Neural cell (in vitro differentiated cells): ENCODE measurements at regions not wholly inside any gene's neighbourhood (a gene's known extent, or its start where the extent isn't known, plus 50 kb on each side); places are given as distances from the start of the nearest gene placed in this dataset.
"Not testable (repeated sequence)": the region's sequence is repeated elsewhere in the genome, so short reads cannot be mapped to it uniquely, and the experiment has no call there.

Source experiments
- H2AFZ ChIP-seq: fragments of 200-600, 300-800 bp; sonication (generic), shearing (Covaris generic); 2 replicates; pipeline ENCODE4 v1.6.0; 2014; ENCODE audit warnings: low read depth, mild to moderate bottlenecking, antibody characterized with exemption, low read length, moderate library complexity
- H3F3A ChIP-seq: fragments of 200-600 bp; shearing (Covaris generic); 2 replicates; pipeline ENCODE4 v1.6.1; 2016; ENCODE audit warnings: mild to moderate bottlenecking, moderate library complexity, mixed read lengths, antibody characterized with exemption, low read length; ENCODE audit not compliant: insufficient read depth, poor library complexity, severe bottlenecking
- H3K27ac ChIP-seq: fragments of 200-600, 300-800 bp; sonication (generic), shearing (Covaris generic); 2 replicates; pipeline ENCODE4 v1.5.1; 2014; ENCODE audit warnings: mild to moderate bottlenecking, low read length, moderate library complexity
- H3K27me3 ChIP-seq: fragments of 300-800, 200-600 bp; sonication (generic), shearing (Covaris generic); 2 replicates; pipeline ENCODE4 v1.6.0; 2014; ENCODE audit warnings: mild to moderate bottlenecking, low read depth, low read length, moderate library complexity; ENCODE audit not compliant: insufficient read depth
- H3K36me3 ChIP-seq: fragments of 300-800, 200-600 bp; sonication (generic), shearing (Covaris generic); 2 replicates; pipeline ENCODE4 v1.5.1; 2014; ENCODE audit warnings: mild to moderate bottlenecking, antibody characterized with exemption, low read length, moderate library complexity; ENCODE audit not compliant: insufficient read depth
- H3K4me2 ChIP-seq: fragments of 300-800, 200-600 bp; sonication (generic), shearing (Covaris generic); 2 replicates; pipeline ENCODE4 v1.6.0; 2014; ENCODE audit warnings: mild to moderate bottlenecking, low read length
- H3K4me3 ChIP-seq: fragments of 300-800, 200-600 bp; sonication (generic), shearing (Covaris generic); 2 replicates; pipeline ENCODE4 v1.5.1; 2014; ENCODE audit warnings: mild to moderate bottlenecking, low read length, moderate library complexity
- H3K79me2 ChIP-seq: fragments of 200-600 bp; shearing (Covaris generic); replicated peaks from 2 replicates; pipeline ENCODE4 v1.6.0; 2014; ENCODE audit warnings: mild to moderate bottlenecking, low read length, moderate library complexity; ENCODE audit not compliant: insufficient read depth
- H3K9ac ChIP-seq: fragments of 300-800, 200-600 bp; sonication (generic), shearing (Covaris generic); 2 replicates; pipeline ENCODE4 v1.6.1; 2016; ENCODE audit warnings: mild to moderate bottlenecking, low read length, mixed read lengths
- H3K9me2 ChIP-seq: fragments of 200-600 bp; shearing (Covaris generic); 2 replicates; pipeline ENCODE4 v1.6.1; 2016; ENCODE audit warnings: mild to moderate bottlenecking, low read length, mixed read lengths; ENCODE audit not compliant: insufficient read depth
- H3K9me3 ChIP-seq: fragments of 200-600, 300-800 bp; sonication (generic), shearing (Covaris generic); 2 replicates; pipeline ENCODE4 v1.6.1; 2016; ENCODE audit warnings: mild to moderate bottlenecking, mixed run types, low read length, moderate library complexity, mixed read lengths
- H4K20me1 ChIP-seq: fragments of 200-600 bp; shearing (Covaris generic); 2 replicates; pipeline ENCODE4 v1.6.1; 2016; ENCODE audit warnings: mild to moderate bottlenecking, mixed run types; ENCODE audit not compliant: insufficient read depth
- CTCF ChIP-seq: fragments of 450-650 bp; IDR thresholded peaks from 2 replicates; pipeline ENCODE4 v1.5.1; 2014; ENCODE audit warnings: antibody characterized with exemption, mild to moderate bottlenecking, moderate library complexity; ENCODE audit not compliant: poor library complexity, severe bottlenecking
- EP300 ChIP-seq: fragments of 450-650 bp; conservative IDR thresholded peaks from 2 replicates; pipeline ENCODE4 v1.6.1; 2014; ENCODE audit warnings: antibody characterized with exemption, mild to moderate bottlenecking, moderate library complexity; ENCODE audit not compliant: poor library complexity, severe bottlenecking
- EZH2 ChIP-seq: fragments of 200-600, 300-800 bp; shearing (Covaris generic), sonication (generic); IDR thresholded peaks from 2 replicates; pipeline ENCODE4 v1.6.1; 2014; ENCODE audit warnings: antibody characterized with exemption, low read length, borderline replicate concordance, mild to moderate bottlenecking; ENCODE audit not compliant: insufficient read depth, poor library complexity, severe bottlenecking
- MXI1 ChIP-seq: fragments of 450-650 bp; conservative IDR thresholded peaks from 2 replicates; pipeline ENCODE4 v1.6.1; 2014; ENCODE audit warnings: antibody characterized with exemption, mild to moderate bottlenecking; ENCODE audit not compliant: poor library complexity, severe bottlenecking
- POLR2AphosphoS5 ChIP-seq: IDR thresholded peaks from 2 replicates; pipeline ENCODE4 v1.6.1; 2012
- RAD21 ChIP-seq: fragments of 450-650 bp; conservative IDR thresholded peaks from 2 replicates; pipeline ENCODE4 v1.6.1; 2014; ENCODE audit warnings: antibody characterized with exemption, mild to moderate bottlenecking, moderate library complexity
- REST ChIP-seq: IDR thresholded peaks from 2 replicates; pipeline ENCODE4 v1.6.1; 2012; ENCODE audit warnings: borderline replicate concordance
- SMC3 ChIP-seq: fragments of 450-650 bp; conservative IDR thresholded peaks from 2 replicates; pipeline ENCODE4 v1.6.1; 2014; ENCODE audit warnings: antibody characterized with exemption, mild to moderate bottlenecking, moderate library complexity; ENCODE audit not compliant: poor library complexity
- TAF1 ChIP-seq: IDR thresholded peaks from 2 replicates; pipeline ENCODE4 v1.6.1; 2012; ENCODE audit warnings: low read depth

GRCh38 chr18:47696870-47697269, 233.6 kb downstream of the SMAD2 start:
- Histone ChIP-seq H4K20me1 (no peaks in the 10 kb centered on the region), H3K27me3 (no peaks in the 10 kb centered on the region), H3K9me3 (no peaks in the 10 kb centered on the region), H3K4me3 (no peak overlapping the region), H3K9me2 (no peaks in the 10 kb centered on the region), H3K4me2 (no peak overlapping the region), H3K9ac (no peak overlapping the region), H3K36me3 (no peaks in the 10 kb centered on the region), H3K79me2 (no peaks in the 10 kb centered on the region), H2AFZ (no peak overlapping the region), H3F3A (no peaks in the 10 kb centered on the region), H3K27ac (no peak overlapping the region)
- TF ChIP-seq REST, result no peak
- TF ChIP-seq CTCF, result no peak
- no peak for TF ChIP-seq TAF1
- no peak for TF ChIP-seq MXI1
- TF ChIP-seq EP300, result no peak
- no peak for TF ChIP-seq EZH2
- no peak for TF ChIP-seq POLR2AphosphoS5
- TF ChIP-seq SMC3, result no peak
- no peak for TF ChIP-seq RAD21

GRCh38 chr18:47691611-47692010, 238.8 kb downstream of the SMAD2 start:
- H3K9ac ChIP-seq, result no peak overlapping the region
- H3K4me3 ChIP-seq, result no peak overlapping the region
- no peak overlapping the region for H2AFZ ChIP-seq
- no peak overlapping the region for H3K4me2 ChIP-seq
- no peaks in the 10 kb centered on the region for H3K9me3 ChIP-seq
- H3F3A ChIP-seq, result no peaks in the 10 kb centered on the region
- H4K20me1 ChIP-seq, result no peaks in the 10 kb centered on the region
- no peak for TF ChIP-seq EZH2
- no peak for TF ChIP-seq EP300
- TF ChIP-seq REST, result no peak
- TF ChIP-seq TAF1, result no peak
- TF ChIP-seq SMC3, result no peak
- TF ChIP-seq MXI1, result no peak
- no peak for TF ChIP-seq CTCF
- TF ChIP-seq RAD21, result no peak
- TF ChIP-seq POLR2AphosphoS5, result no peak
- no peaks in the 10 kb centered on the region for H3K27me3 ChIP-seq
- H3K79me2 ChIP-seq, result no peaks in the 10 kb centered on the region
- H3K9me2 ChIP-seq, result no peaks in the 10 kb centered on the region
- H3K27ac ChIP-seq, result no peak overlapping the region
- H3K36me3 ChIP-seq, result no peaks in the 10 kb centered on the region

GRCh38 chr18:47690778-47691177, 239.7 kb downstream of the SMAD2 start:
- not testable (repeated sequence) for H3K27me3 ChIP-seq, H3K4me3 ChIP-seq, H3K4me2 ChIP-seq, H3K9ac ChIP-seq, H3F3A ChIP-seq, H3K27ac ChIP-seq, H2AFZ ChIP-seq, H3K79me2 ChIP-seq, H3K36me3 ChIP-seq, H3K9me3 ChIP-seq, H3K9me2 ChIP-seq, H4K20me1 ChIP-seq
